BJ (cell line): ENCODE measurements at regions not wholly inside any gene's neighbourhood (a gene's known extent, or its start where the extent isn't known, plus 50 kb on each side); places are given as distances from the start of the nearest gene placed in this dataset.
A peak's percentile ranks its signal among the peaks of the same experiment; 100 is the strongest.

Source experiments
- CTCF ChIA-PET: fragments of 350-600 bp; formaldehyde crosslinking; extraction: SDS; loops from one replicate; lab custom pipeline; 2021; ENCODE audit warnings: antibody characterized with exemption, inconsistent platforms; lab: Yijun Ruan, JAX
- POLR2A ChIA-PET: fragments of 300-600 bp; sonication (Branson Sonifier 250); formaldehyde crosslinking; extraction: SDS; loops from one replicate; lab custom pipeline; 2021; ENCODE audit warnings: antibody characterized with exemption; lab: Charles Lee
- DNase-seq: peaks from one replicate; pipeline ENCODE4 v3.0.0-alpha.2; 2011; ENCODE audit warnings: low read depth
- H3K27me3 ChIP-seq: 2 replicates; pipeline ENCODE4 v1.6.0; 2011; ENCODE audit warnings: low read length; ENCODE audit not compliant: control insufficient read depth, insufficient read depth
- H3K36me3 ChIP-seq: 2 replicates; pipeline ENCODE4 v1.5.1; 2011; ENCODE audit warnings: low read length; ENCODE audit not compliant: control insufficient read depth, insufficient read depth
- H3K4me3 ChIP-seq: 2 replicates; pipeline ENCODE4 v1.5.1; 2011; ENCODE audit warnings: low read depth, mild to moderate bottlenecking, control low read depth, low read length
- TF ChIP-seq, protein P1 (sequence below): IDR thresholded peaks from 2 replicates; pipeline ENCODE4 v1.5.1; 2011; ENCODE audit warnings: low read depth, mild to moderate bottlenecking, control low read depth, inconsistent platforms, low read length, moderate library complexity; ENCODE audit not compliant: insufficient read depth

DNA sequence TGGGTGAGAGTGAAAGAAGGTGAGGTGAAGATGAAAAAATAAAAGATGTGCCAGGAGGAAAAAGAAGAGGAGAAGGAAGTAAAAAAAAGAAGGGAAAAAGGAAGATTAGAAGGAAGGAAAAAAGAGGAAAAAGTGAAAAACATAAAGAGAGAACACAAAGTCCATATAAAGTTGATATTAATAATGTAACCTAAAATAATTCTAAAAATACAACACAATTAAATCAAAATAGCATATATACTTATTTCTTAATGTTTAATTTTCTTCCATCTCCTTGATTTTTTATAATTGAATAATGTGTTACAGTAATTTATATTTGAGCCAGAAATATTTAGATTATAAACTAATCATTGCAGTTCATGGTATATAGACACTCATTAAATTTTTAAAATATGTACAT lies 124.4 kb upstream of the NOVA1 start:
- POLR2A ChIA-PET: no interaction called here
- DNase-seq: no peak
- CTCF ChIA-PET: no interaction called here
- H3K4me3 ChIP-seq: no peak overlapping the region
- no peaks in the 10 kb centered on the region for H3K36me3 ChIP-seq
- H3K27me3 ChIP-seq: no peaks in the 10 kb centered on the region
- TF ChIP-seq, protein P1, sequence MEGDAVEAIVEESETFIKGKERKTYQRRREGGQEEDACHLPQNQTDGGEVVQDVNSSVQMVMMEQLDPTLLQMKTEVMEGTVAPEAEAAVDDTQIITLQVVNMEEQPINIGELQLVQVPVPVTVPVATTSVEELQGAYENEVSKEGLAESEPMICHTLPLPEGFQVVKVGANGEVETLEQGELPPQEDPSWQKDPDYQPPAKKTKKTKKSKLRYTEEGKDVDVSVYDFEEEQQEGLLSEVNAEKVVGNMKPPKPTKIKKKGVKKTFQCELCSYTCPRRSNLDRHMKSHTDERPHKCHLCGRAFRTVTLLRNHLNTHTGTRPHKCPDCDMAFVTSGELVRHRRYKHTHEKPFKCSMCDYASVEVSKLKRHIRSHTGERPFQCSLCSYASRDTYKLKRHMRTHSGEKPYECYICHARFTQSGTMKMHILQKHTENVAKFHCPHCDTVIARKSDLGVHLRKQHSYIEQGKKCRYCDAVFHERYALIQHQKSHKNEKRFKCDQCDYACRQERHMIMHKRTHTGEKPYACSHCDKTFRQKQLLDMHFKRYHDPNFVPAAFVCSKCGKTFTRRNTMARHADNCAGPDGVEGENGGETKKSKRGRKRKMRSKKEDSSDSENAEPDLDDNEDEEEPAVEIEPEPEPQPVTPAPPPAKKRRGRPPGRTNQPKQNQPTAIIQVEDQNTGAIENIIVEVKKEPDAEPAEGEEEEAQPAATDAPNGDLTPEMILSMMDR: no peak

DNA sequence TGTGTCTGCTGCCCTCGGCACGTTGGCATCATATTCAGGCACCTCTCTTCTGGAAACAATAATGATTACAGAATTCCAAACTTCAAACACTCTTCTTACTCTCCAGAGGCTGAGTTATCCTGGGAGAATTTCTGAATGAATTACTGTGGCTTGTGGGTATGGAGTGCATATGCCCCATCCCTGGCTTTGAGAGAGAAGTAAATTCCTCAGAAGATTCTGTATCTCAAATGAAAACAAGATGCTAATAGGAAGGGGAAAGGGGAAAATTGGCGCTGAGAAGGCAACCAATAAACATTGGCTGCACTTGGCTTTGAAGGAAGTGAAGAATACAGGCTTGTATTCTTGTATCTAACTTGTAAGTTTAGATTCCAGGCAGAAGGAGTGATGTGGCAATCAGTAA lies 132.0 kb upstream of the NOVA1 start:
- ChIA-PET POLR2A (no interaction called here), CTCF (no interaction called here)
- DNase-seq: no peak
- TF ChIP-seq, protein P1: no peak
- no peak overlapping the region for H3K4me3 ChIP-seq
- H3K36me3 ChIP-seq: no peaks in the 10 kb centered on the region
- no peaks in the 10 kb centered on the region for H3K27me3 ChIP-seq

DNA sequence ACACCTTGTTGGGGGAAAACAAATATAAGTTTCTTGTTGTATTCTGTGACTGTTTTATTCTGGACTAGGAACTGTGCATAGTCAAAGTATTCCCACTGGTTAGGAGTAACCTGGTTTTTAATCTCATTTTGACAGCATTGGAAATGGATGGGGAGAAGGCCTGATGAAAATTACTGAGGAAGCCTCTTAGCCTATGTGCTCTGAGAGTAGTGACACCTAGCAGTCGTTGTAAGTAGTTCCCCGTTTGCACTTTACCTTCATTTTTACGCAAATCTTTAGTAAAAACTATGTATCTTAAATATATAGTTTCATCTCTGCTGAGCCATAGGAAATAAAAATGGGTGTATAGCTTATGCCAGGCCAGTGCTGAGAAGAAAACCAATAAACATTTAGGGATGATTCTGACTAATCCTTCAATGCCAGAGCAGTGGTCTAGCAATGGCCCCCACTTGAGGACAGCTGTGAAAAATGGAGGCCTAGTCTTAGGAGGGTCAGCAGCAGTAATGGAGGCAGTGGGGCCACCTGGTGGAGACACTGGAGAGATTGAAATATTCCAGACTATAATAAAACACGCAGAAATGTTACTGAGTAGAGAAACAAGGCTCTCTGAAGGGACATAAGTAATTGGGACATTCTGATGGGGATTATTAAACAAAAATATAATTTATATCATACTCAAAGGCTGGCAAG lies 133.2 kb upstream of the NOVA1 start:
- TF ChIP-seq, protein P1: 0 out of 2 replicates have a peak, but pooled peaks have one; percentile 3

DNA sequence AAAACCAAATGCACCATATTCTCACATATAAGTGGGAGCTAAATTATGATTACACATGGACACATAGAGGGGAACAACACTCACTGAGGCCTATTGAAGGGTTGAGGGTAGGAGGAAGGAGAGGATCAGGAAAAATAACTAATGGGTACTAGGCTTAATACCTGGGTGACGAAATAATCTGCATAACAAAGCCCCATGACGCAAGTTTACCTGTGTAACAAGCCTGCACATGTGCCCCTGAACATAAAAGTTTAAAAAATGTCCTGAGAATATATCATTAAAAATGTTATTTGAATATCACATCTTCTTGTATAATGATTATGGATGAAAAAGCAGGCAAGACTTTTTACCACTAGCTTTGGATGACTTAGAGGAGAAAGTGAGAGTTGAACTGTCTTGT lies 138.0 kb upstream of the NOVA1 start:
- no peaks in the 10 kb centered on the region for H3K27me3 ChIP-seq
- POLR2A ChIA-PET: no interaction called here
- no peak overlapping the region for H3K4me3 ChIP-seq
- CTCF ChIA-PET: no interaction called here
- DNase-seq: no peak
- no peaks in the 10 kb centered on the region for H3K36me3 ChIP-seq
- TF ChIP-seq, protein P1: no peak

More for the DNA sequence above, 133.2 kb upstream of the NOVA1 start:
- CTCF ChIA-PET: no interaction called here
- H3K4me3 ChIP-seq: no peak overlapping the region
- H3K36me3 ChIP-seq: no peaks in the 10 kb centered on the region
- DNase-seq: no peak
- POLR2A ChIA-PET: no interaction called here
- H3K27me3 ChIP-seq: no peaks in the 10 kb centered on the region

DNA sequence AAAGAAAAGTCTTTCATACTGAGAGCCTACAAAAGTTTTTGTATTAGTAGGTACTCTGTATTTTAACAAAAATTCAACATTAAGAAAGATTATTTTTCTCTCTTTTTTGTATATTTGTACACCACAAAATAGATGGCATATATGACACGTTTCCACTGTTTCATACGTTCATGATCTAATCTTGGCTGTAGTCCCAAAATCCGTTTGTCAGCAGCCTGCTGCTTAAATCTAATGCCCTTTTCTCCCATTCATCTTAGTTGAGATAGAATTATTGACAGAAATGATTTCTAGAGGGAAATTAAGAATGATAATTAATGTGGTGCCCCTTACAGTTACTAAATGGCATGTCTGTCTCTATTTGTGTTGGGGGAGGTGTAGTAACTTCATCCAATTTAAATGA lies 140.7 kb upstream of the NOVA1 start:
- Histone ChIP-seq H3K27me3 (no peaks in the 10 kb centered on the region), H3K36me3 (no peaks in the 10 kb centered on the region), H3K4me3 (no peak overlapping the region)
- ChIA-PET CTCF (no interaction called here), POLR2A (no interaction called here)
- TF ChIP-seq, protein P1: no peak
- DNase-seq: no peak
